H9 (cell line): ENCODE measurements at regions not wholly inside any gene's neighbourhood (a gene's known extent, or its start where the extent isn't known, plus 50 kb on each side); places are given as distances from the start of the nearest gene placed in this dataset.

Source experiments
- DNase-seq: peaks from one replicate; pipeline ENCODE4 v3.0.0-alpha.2; 2017
- H2AFZ ChIP-seq: one replicate; pipeline ENCODE4 v1.6.1; 2013; ENCODE audit warnings: mild to moderate bottlenecking, low read length, control low read depth, moderate library complexity
- H2AK5ac ChIP-seq: 2 replicates; pipeline ENCODE4 v1.6.1; 2013; ENCODE audit warnings: low read length, control low read depth, mixed read lengths; ENCODE audit not compliant: insufficient read length
- H2BK120ac ChIP-seq: one replicate; pipeline ENCODE4 v1.6.1; 2013; ENCODE audit warnings: low read depth, mild to moderate bottlenecking, low read length, control low read depth, inconsistent platforms; ENCODE audit not compliant: poor library complexity, severe bottlenecking
- H2BK12ac ChIP-seq: 2 replicates; pipeline ENCODE4 v1.6.1; 2013; ENCODE audit warnings: low read length, control low read depth, mixed read lengths, low read depth; ENCODE audit not compliant: insufficient read length
- H2BK15ac ChIP-seq: 2 replicates; pipeline ENCODE4 v1.6.1; 2013; ENCODE audit warnings: low read depth, low read length, control low read depth
- H2BK20ac ChIP-seq: one replicate; pipeline ENCODE4 v1.6.1; 2013; ENCODE audit warnings: low read depth, mild to moderate bottlenecking, low read length, control low read depth, inconsistent platforms; ENCODE audit not compliant: poor library complexity, severe bottlenecking
- H2BK5ac ChIP-seq: 2 replicates; pipeline ENCODE4 v1.6.1; 2013; ENCODE audit warnings: low read length, control low read depth, mixed read lengths; ENCODE audit not compliant: insufficient read length
- H3K14ac ChIP-seq: 2 replicates; pipeline ENCODE4 v1.6.1; 2013; ENCODE audit warnings: low read length, control low read depth; ENCODE audit not compliant: insufficient read depth
- H3K18ac ChIP-seq: 2 replicates; pipeline ENCODE4 v1.6.1; 2013; ENCODE audit warnings: low read depth, mild to moderate bottlenecking, mixed read lengths, low read length, control low read depth; ENCODE audit not compliant: insufficient read length
- H3K23ac ChIP-seq: 2 replicates; pipeline ENCODE4 v1.6.1; 2013; ENCODE audit warnings: low read length, control low read depth, mixed read lengths, low read depth; ENCODE audit not compliant: insufficient read length
- H3K23me2 ChIP-seq: 2 replicates; pipeline ENCODE4 v1.6.1; 2013; ENCODE audit warnings: low read depth, mild to moderate bottlenecking, mixed read lengths, low read length, control low read depth; ENCODE audit not compliant: insufficient read length, poor library complexity, severe bottlenecking
- H3K27ac ChIP-seq: 2 replicates; pipeline ENCODE4 v1.5.1; 2013; ENCODE audit warnings: low read length, control low read depth, mixed read lengths, low read depth; ENCODE audit not compliant: insufficient read length
- H3K27me3 ChIP-seq: 2 replicates; pipeline ENCODE4 v1.6.1; 2013; ENCODE audit warnings: low read length, control low read depth, inconsistent platforms; ENCODE audit not compliant: insufficient read depth
- H3K4ac ChIP-seq: 2 replicates; pipeline ENCODE4 v1.6.1; 2013; ENCODE audit warnings: low read depth, mild to moderate bottlenecking, control low read depth, inconsistent platforms, low read length, moderate library complexity
- H3K4me1 ChIP-seq: 2 replicates; pipeline ENCODE4 v1.6.1; 2013; ENCODE audit warnings: low read length, control low read depth, inconsistent platforms; ENCODE audit not compliant: insufficient read depth
- H3K4me2 ChIP-seq: 2 replicates; pipeline ENCODE4 v1.6.1; 2013; ENCODE audit warnings: low read length, control low read depth, mixed read lengths; ENCODE audit not compliant: insufficient read length, insufficient read depth
- H3K56ac ChIP-seq: 2 replicates; pipeline ENCODE4 v1.6.1; 2013; ENCODE audit warnings: low read depth, mild to moderate bottlenecking, mixed read lengths, low read length, control low read depth; ENCODE audit not compliant: insufficient read length
- H3K79me1 ChIP-seq: 2 replicates; pipeline ENCODE4 v1.6.1; 2013; ENCODE audit warnings: low read depth, mild to moderate bottlenecking, moderate library complexity, low read length, control low read depth, inconsistent platforms; ENCODE audit not compliant: insufficient read depth, poor library complexity, severe bottlenecking
- H3K79me2 ChIP-seq: 2 replicates; pipeline ENCODE4 v1.6.1; 2013; ENCODE audit warnings: low read length, control low read depth, inconsistent platforms; ENCODE audit not compliant: insufficient read depth
- H3K9ac ChIP-seq: 2 replicates; pipeline ENCODE4 v1.6.1; 2013; ENCODE audit warnings: low read length, control low read depth, mixed read lengths; ENCODE audit not compliant: insufficient read length; ENCODE audit errors: extremely low read depth
- H3K9me3 ChIP-seq: one replicate; pipeline ENCODE4 v1.6.1; 2013; ENCODE audit warnings: low read depth, low read length, inconsistent platforms; ENCODE audit not compliant: control insufficient read depth
- H3T11ph ChIP-seq: one replicate; pipeline ENCODE4 v1.6.1; 2013; ENCODE audit warnings: mild to moderate bottlenecking, low read length, control low read depth, inconsistent platforms
- H4K20me1 ChIP-seq: one replicate; pipeline ENCODE4 v1.6.1; 2013; ENCODE audit not compliant: control insufficient read depth, insufficient read length, insufficient read depth
- H4K5ac ChIP-seq: 2 replicates; pipeline ENCODE4 v1.6.1; 2013; ENCODE audit warnings: low read depth, mild to moderate bottlenecking, mixed read lengths, low read length, control low read depth; ENCODE audit not compliant: insufficient read length
- H4K8ac ChIP-seq: replicated peaks from 2 replicates; pipeline ENCODE4 v1.6.1; 2013; ENCODE audit warnings: low read length, control low read depth, mixed read lengths, low read depth; ENCODE audit not compliant: insufficient read length
- H4K91ac ChIP-seq: 2 replicates; pipeline ENCODE4 v1.6.1; 2013; ENCODE audit warnings: low read depth, mild to moderate bottlenecking, moderate library complexity, mixed read lengths, low read length, control low read depth; ENCODE audit not compliant: insufficient read length
- H3K27ac Mint-ChIP-seq, 3 experiments: 2 replicates in 2 of 3; 3 replicates in 1 of 3; pipeline ENCODE4 v1.8.0; 2020 to 2021; ENCODE audit warnings: mixed read lengths in 3 of 3, mild to moderate bottlenecking in 1 of 3, moderate library complexity in 1 of 3
- H3K27me3 Mint-ChIP-seq: 2 replicates; pipeline ENCODE4 v1.8.0; 2021; ENCODE audit warnings: low read depth, mild to moderate bottlenecking, moderate library complexity, mixed read lengths
- H3K36me3 Mint-ChIP-seq, 3 experiments: 2 replicates in 2 of 3; 3 replicates in 1 of 3; pipeline ENCODE4 v1.8.0; 2020 to 2021; ENCODE audit warnings: low read depth in 3 of 3, mixed read lengths in 3 of 3; ENCODE audit not compliant: insufficient read depth in 1 of 3
- H3K4me1 Mint-ChIP-seq, 2 experiments: 2 replicates each; pipeline ENCODE4 v1.8.0; 2020; ENCODE audit warnings: mixed read lengths in 2 of 2
- H3K4me3 Mint-ChIP-seq, 2 experiments: 2 replicates in 1 of 2; 3 replicates in 1 of 2; pipeline ENCODE4 v1.8.0; 2020 to 2021; ENCODE audit warnings: mild to moderate bottlenecking in 2 of 2, mixed read lengths in 2 of 2, moderate library complexity in 1 of 2
- H3K9me3 Mint-ChIP-seq, 2 experiments: 2 replicates in 1 of 2; 3 replicates in 1 of 2; pipeline ENCODE4 v1.8.0; 2020; ENCODE audit warnings: mild to moderate bottlenecking in 2 of 2, mixed read lengths in 2 of 2, moderate library complexity in 1 of 2
- WGBS: extraction: QIAGEN DNeasy Blood & Tissue Kit; methylation state at CpG from one replicate; pipeline ENCODE4 v1.1.7; 2013; ENCODE audit warnings: missing lambda C conversion rate, low lambda C conversion rate, mixed read lengths; ENCODE audit not compliant: insufficient read length; ENCODE audit errors: extremely low coverage; 5-methylcytosine and 5-hydroxymethylcytosine counted together
- TF ChIP-seq, protein P1 (sequence below): fragments of 200-600 bp; sonication (generic); conservative IDR thresholded peaks from 3 replicates; pipeline ENCODE4 v1.8.0; 2021; ENCODE audit warnings: antibody characterized with exemption, mild to moderate bottlenecking

GRCh38 chr21:25176637-25177412 lies 430.5 kb downstream of the MRPL39 start:
- no peaks in the 10 kb centered on the region for H3K27me3 Mint-ChIP-seq
- no peaks in the 10 kb centered on the region for H4K20me1 ChIP-seq
- no peak overlapping the region for H3K14ac ChIP-seq
- H3K23me2 ChIP-seq = no peaks in the 10 kb centered on the region
- no peak overlapping the region for H3K56ac ChIP-seq
- H3K4me1 Mint-ChIP-seq = peaks cover 6 to 7% of the 10 kb centered on the region in 2 experiments
- H2BK15ac ChIP-seq = no peak overlapping the region
- DNase-seq = no peak
- H3K18ac ChIP-seq = no peak overlapping the region
- H3K27ac ChIP-seq = no peak overlapping the region
- H4K5ac ChIP-seq = no peak overlapping the region
- no peak overlapping the region for H2AFZ ChIP-seq
- H2BK5ac ChIP-seq = no peak overlapping the region
- no peaks in the 10 kb centered on the region for H3K79me2 ChIP-seq
- H4K91ac ChIP-seq = no peak overlapping the region
- H3K4me2 ChIP-seq = no peak overlapping the region
- no peak overlapping the region for H2AK5ac ChIP-seq
- no peak overlapping the region for H3T11ph ChIP-seq
- H3K23ac ChIP-seq = no peak overlapping the region
- H3K4me1 ChIP-seq = no peaks in the 10 kb centered on the region; the same call in 1 of the 2 replicates
- no peak overlapping the region for H3K27ac Mint-ChIP-seq
- H3K4ac ChIP-seq = no peak overlapping the region
- H2BK20ac ChIP-seq = no peak overlapping the region
- TF ChIP-seq, protein P1, sequence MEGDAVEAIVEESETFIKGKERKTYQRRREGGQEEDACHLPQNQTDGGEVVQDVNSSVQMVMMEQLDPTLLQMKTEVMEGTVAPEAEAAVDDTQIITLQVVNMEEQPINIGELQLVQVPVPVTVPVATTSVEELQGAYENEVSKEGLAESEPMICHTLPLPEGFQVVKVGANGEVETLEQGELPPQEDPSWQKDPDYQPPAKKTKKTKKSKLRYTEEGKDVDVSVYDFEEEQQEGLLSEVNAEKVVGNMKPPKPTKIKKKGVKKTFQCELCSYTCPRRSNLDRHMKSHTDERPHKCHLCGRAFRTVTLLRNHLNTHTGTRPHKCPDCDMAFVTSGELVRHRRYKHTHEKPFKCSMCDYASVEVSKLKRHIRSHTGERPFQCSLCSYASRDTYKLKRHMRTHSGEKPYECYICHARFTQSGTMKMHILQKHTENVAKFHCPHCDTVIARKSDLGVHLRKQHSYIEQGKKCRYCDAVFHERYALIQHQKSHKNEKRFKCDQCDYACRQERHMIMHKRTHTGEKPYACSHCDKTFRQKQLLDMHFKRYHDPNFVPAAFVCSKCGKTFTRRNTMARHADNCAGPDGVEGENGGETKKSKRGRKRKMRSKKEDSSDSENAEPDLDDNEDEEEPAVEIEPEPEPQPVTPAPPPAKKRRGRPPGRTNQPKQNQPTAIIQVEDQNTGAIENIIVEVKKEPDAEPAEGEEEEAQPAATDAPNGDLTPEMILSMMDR = no peak
- no peak overlapping the region for H3K4me3 Mint-ChIP-seq
- no peak overlapping the region for H4K8ac ChIP-seq
- H3K9me3 ChIP-seq = no peaks in the 10 kb centered on the region
- no peak overlapping the region for H3K9ac ChIP-seq
- H2BK12ac ChIP-seq = no peak overlapping the region
- no peaks in the 10 kb centered on the region; a peak in 1 of 7 replicates for H3K36me3 Mint-ChIP-seq
- no peak overlapping the region for H2BK120ac ChIP-seq
- H3K79me1 ChIP-seq = no peaks in the 10 kb centered on the region
- WGBS = no CpG with 5 or more reads among the region's 5 CpGs
- no peaks in the 10 kb centered on the region for H3K27me3 ChIP-seq
- H3K9me3 Mint-ChIP-seq = peaks cover 41 to 63% of the 10 kb centered on the region in 2 experiments
